SU-DHL-6 (cell line): ENCODE measurements at regions not wholly inside any gene's neighbourhood (a gene's known extent, or its start where the extent isn't known, plus 50 kb on each side); places are given as distances from the start of the nearest gene placed in this dataset.

ENCODE experiments used
- CTCF ChIP-seq: fragments of 200-600 bp; sonication (generic); IDR thresholded peaks from one replicate; pipeline ENCODE4 v1.5.1; 2017; ENCODE audit warnings: antibody characterized with exemption, mild to moderate bottlenecking, low read length, moderate library complexity; ENCODE audit not compliant: insufficient read depth, poor library complexity, severe bottlenecking
- EZH2phosphoT487 ChIP-seq: fragments of 200-600 bp; sonication (generic), shearing (Covaris generic); conservative IDR thresholded peaks from 2 replicates; pipeline ENCODE4 v1.6.1; 2018; ENCODE audit warnings: mild to moderate bottlenecking, antibody characterized with exemption, low read length, moderate library complexity, mixed read lengths

GRCh38 chr5:33367416-33367815 is 73.3 kb upstream of the TARS1 start:
- TF ChIP-seq CTCF = no peak
- TF ChIP-seq EZH2phosphoT487 = no peak
